ENCODE measurements at regions not wholly inside any gene's neighbourhood (a gene's known extent, or its start where the extent isn't known, plus 50 kb on each side); places are given as distances from the start of the nearest gene placed in this dataset.

GRCh38 chr2:234571620-234572407 lies 74.9 kb upstream of the ARL4C start:
- Histone ChIP-seq H3K9me3 (ENCODE audit: control insufficient read depth in 3 of 3, low read length in 3 of 3) (no peaks in the 10 kb centered on the region), H3K27ac (ENCODE audit: low read depth, low read length) (no peak overlapping the region), H3K9ac (ENCODE audit: low read depth in 1 of 3, low read length in 3 of 3) (no peak overlapping the region), H3K36me3 (ENCODE audit: control insufficient read depth in 3 of 3, insufficient read depth in 3 of 3, low read length in 3 of 3) (no peaks in the 10 kb centered on the region), H3K4me1 (ENCODE audit: control insufficient read depth in 3 of 3, insufficient read depth in 3 of 3, low read length in 3 of 3) (no peaks in the 10 kb centered on the region), H3K4me3 (ENCODE audit: low read length in 3 of 3) (no peak overlapping the region), H3K27me3 (ENCODE audit: control insufficient read depth in 3 of 3, insufficient read depth in 3 of 3, low read length in 3 of 3) (peaks cover 0 to 9% (median 8%) of the 10 kb centered on the region in 3 donors)

GRCh38 chr2:234570476-234570875 lies 73.6 kb upstream of the ARL4C start:
- Histone ChIP-seq H3K27ac (ENCODE audit: low read depth, low read length) (no peak overlapping the region), H3K9me3 (ENCODE audit: control insufficient read depth in 3 of 3, low read length in 3 of 3) (no peaks in the 10 kb centered on the region), H3K4me3 (ENCODE audit: low read length in 3 of 3) (no peak overlapping the region), H3K4me1 (ENCODE audit: control insufficient read depth in 3 of 3, insufficient read depth in 3 of 3, low read length in 3 of 3) (no peaks in the 10 kb centered on the region), H3K36me3 (ENCODE audit: control insufficient read depth in 3 of 3, insufficient read depth in 3 of 3, low read length in 3 of 3) (no peaks in the 10 kb centered on the region), H3K27me3 (ENCODE audit: control insufficient read depth in 3 of 3, insufficient read depth in 3 of 3, low read length in 3 of 3) (peaks cover 0 to 9% (median 8%) of the 10 kb centered on the region in 3 donors), H3K9ac (ENCODE audit: low read depth in 1 of 3, low read length in 3 of 3) (no peak overlapping the region)

GRCh38 chr2:234569776-234570430 lies 73.0 kb upstream of the ARL4C start:
- Histone ChIP-seq H3K9me3 (ENCODE audit: control insufficient read depth in 3 of 3, low read length in 3 of 3) (no peaks in the 10 kb centered on the region), H3K27ac (ENCODE audit: low read depth, low read length) (no peak overlapping the region), H3K36me3 (ENCODE audit: control insufficient read depth in 3 of 3, insufficient read depth in 3 of 3, low read length in 3 of 3) (no peaks in the 10 kb centered on the region), H3K4me3 (ENCODE audit: low read length in 3 of 3) (no peak overlapping the region), H3K9ac (ENCODE audit: low read depth in 1 of 3, low read length in 3 of 3) (no peak overlapping the region), H3K27me3 (ENCODE audit: control insufficient read depth in 3 of 3, insufficient read depth in 3 of 3, low read length in 3 of 3) (peaks cover 0 to 9% (median 8%) of the 10 kb centered on the region in 3 donors), H3K4me1 (ENCODE audit: control insufficient read depth in 3 of 3, insufficient read depth in 3 of 3, low read length in 3 of 3) (no peaks in the 10 kb centered on the region)

- Histone ChIP-seq H3K27me3 (ENCODE audit: control insufficient read depth in 3 of 3, insufficient read depth in 3 of 3, low read length in 3 of 3) (peaks cover 0 to 8% (median 4%) of the 10 kb centered on the region in 3 donors), H3K9me3 (ENCODE audit: control insufficient read depth in 3 of 3, low read length in 3 of 3) (no peaks in the 10 kb centered on the region), H3K27ac (ENCODE audit: low read depth, low read length) (no peak overlapping the region), H3K4me1 (ENCODE audit: control insufficient read depth in 3 of 3, insufficient read depth in 3 of 3, low read length in 3 of 3) (no peaks in the 10 kb centered on the region), H3K4me3 (ENCODE audit: low read length in 3 of 3) (no peak overlapping the region), H3K36me3 (ENCODE audit: control insufficient read depth in 3 of 3, insufficient read depth in 3 of 3, low read length in 3 of 3) (no peaks in the 10 kb centered on the region), H3K9ac (ENCODE audit: low read depth in 1 of 3, low read length in 3 of 3) (no peak overlapping the region)
These were observed 69.7 kb upstream of the ARL4C start for GRCh38 chr2:234566622-234567021.

GRCh38 chr2:234565842-234566619 lies 69.2 kb upstream of the ARL4C start:
- H3K4me1 ChIP-seq (ENCODE audit: control insufficient read depth in 3 of 3, insufficient read depth in 3 of 3, low read length in 3 of 3): no peaks in the 10 kb centered on the region
- no peaks in the 10 kb centered on the region for H3K9me3 ChIP-seq (ENCODE audit: control insufficient read depth in 3 of 3, low read length in 3 of 3)
- peaks cover 0 to 4% (median 3%) of the 10 kb centered on the region in 3 donors for H3K27me3 ChIP-seq (ENCODE audit: control insufficient read depth in 3 of 3, insufficient read depth in 3 of 3, low read length in 3 of 3)
- H3K9ac ChIP-seq (ENCODE audit: low read depth in 1 of 3, low read length in 3 of 3): no peak overlapping the region
- no peaks in the 10 kb centered on the region for H3K36me3 ChIP-seq (ENCODE audit: control insufficient read depth in 3 of 3, insufficient read depth in 3 of 3, low read length in 3 of 3)
- no peak overlapping the region for H3K4me3 ChIP-seq (ENCODE audit: low read length in 3 of 3)
- H3K27ac ChIP-seq (ENCODE audit: low read depth, low read length): no peak overlapping the region

GRCh38 chr2:234565201-234565600 lies 68.3 kb upstream of the ARL4C start:
- H3K9me3 ChIP-seq (ENCODE audit: control insufficient read depth in 3 of 3, low read length in 3 of 3): no peaks in the 10 kb centered on the region
- H3K36me3 ChIP-seq (ENCODE audit: control insufficient read depth in 3 of 3, insufficient read depth in 3 of 3, low read length in 3 of 3): no peaks in the 10 kb centered on the region
- H3K4me3 ChIP-seq (ENCODE audit: low read length in 3 of 3): no peak overlapping the region
- H3K9ac ChIP-seq (ENCODE audit: low read depth in 1 of 3, low read length in 3 of 3): no peak overlapping the region
- H3K27me3 ChIP-seq (ENCODE audit: control insufficient read depth in 3 of 3, insufficient read depth in 3 of 3, low read length in 3 of 3): peaks cover 0 to 4% (median 3%) of the 10 kb centered on the region in 3 donors
- H3K27ac ChIP-seq (ENCODE audit: low read depth, low read length): no peak overlapping the region
- no peaks in the 10 kb centered on the region for H3K4me1 ChIP-seq (ENCODE audit: control insufficient read depth in 3 of 3, insufficient read depth in 3 of 3, low read length in 3 of 3)

- no peaks in the 10 kb centered on the region for H3K36me3 ChIP-seq (ENCODE audit: control insufficient read depth in 3 of 3, insufficient read depth in 3 of 3, low read length in 3 of 3)
- H3K4me3 ChIP-seq (ENCODE audit: low read length in 3 of 3): no peak overlapping the region
- H3K27ac ChIP-seq (ENCODE audit: low read depth, low read length): no peak overlapping the region
- no peaks in the 10 kb centered on the region for H3K9me3 ChIP-seq (ENCODE audit: control insufficient read depth in 3 of 3, low read length in 3 of 3)
- H3K4me1 ChIP-seq (ENCODE audit: control insufficient read depth in 3 of 3, insufficient read depth in 3 of 3, low read length in 3 of 3): no peaks in the 10 kb centered on the region
- H3K9ac ChIP-seq (ENCODE audit: low read depth in 1 of 3, low read length in 3 of 3): no peak overlapping the region
- peaks cover 0 to 4% (median 3%) of the 10 kb centered on the region in 3 donors for H3K27me3 ChIP-seq (ENCODE audit: control insufficient read depth in 3 of 3, insufficient read depth in 3 of 3, low read length in 3 of 3)
These were observed 67.8 kb upstream of the ARL4C start for GRCh38 chr2:234564699-234565098.

GRCh38 chr2:234559609-234560008 lies 62.7 kb upstream of the ARL4C start:
- no peaks in the 10 kb centered on the region for H3K36me3 ChIP-seq (ENCODE audit: control insufficient read depth in 3 of 3, insufficient read depth in 3 of 3, low read length in 3 of 3)
- H3K9ac ChIP-seq (ENCODE audit: low read depth in 1 of 3, low read length in 3 of 3): no peak overlapping the region
- no peak overlapping the region for H3K27ac ChIP-seq (ENCODE audit: low read depth, low read length)
- peaks cover 0 to 3% (median 0%) of the 10 kb centered on the region in 3 donors for H3K9me3 ChIP-seq (ENCODE audit: control insufficient read depth in 3 of 3, low read length in 3 of 3)
- H3K4me1 ChIP-seq (ENCODE audit: control insufficient read depth in 3 of 3, insufficient read depth in 3 of 3, low read length in 3 of 3): no peaks in the 10 kb centered on the region
- no peak overlapping the region for H3K4me3 ChIP-seq (ENCODE audit: low read length in 3 of 3)
- H3K27me3 ChIP-seq (ENCODE audit: control insufficient read depth in 3 of 3, insufficient read depth in 3 of 3, low read length in 3 of 3): no peaks in the 10 kb centered on the region

GRCh38 chr2:234558642-234559041 lies 61.8 kb upstream of the ARL4C start:
- Histone ChIP-seq H3K27ac (ENCODE audit: low read depth, low read length) (no peak overlapping the region), H3K27me3 (ENCODE audit: control insufficient read depth in 3 of 3, insufficient read depth in 3 of 3, low read length in 3 of 3) (no peaks in the 10 kb centered on the region), H3K9me3 (ENCODE audit: control insufficient read depth in 3 of 3, low read length in 3 of 3) (peaks cover 0 to 3% (median 0%) of the 10 kb centered on the region in 3 donors)

More at GRCh38 chr2:234558642-234559041, 61.8 kb upstream of the ARL4C start:
- Histone ChIP-seq H3K36me3 (ENCODE audit: control insufficient read depth in 3 of 3, insufficient read depth in 3 of 3, low read length in 3 of 3) (no peaks in the 10 kb centered on the region), H3K4me1 (ENCODE audit: control insufficient read depth in 3 of 3, insufficient read depth in 3 of 3, low read length in 3 of 3) (no peaks in the 10 kb centered on the region), H3K9ac (ENCODE audit: low read depth in 1 of 3, low read length in 3 of 3) (no peak overlapping the region), H3K4me3 (ENCODE audit: low read length in 3 of 3) (no peak overlapping the region)

All from skeletal muscle tissue (tissue), 3 donors.